Ishikawa (cell line): ENCODE measurements at regions not wholly inside any gene's neighbourhood (a gene's known extent, or its start where the extent isn't known, plus 50 kb on each side); places are given as distances from the start of the nearest gene placed in this dataset.
A peak's percentile ranks its signal among the peaks of the same experiment; 100 is the strongest.

Source experiments
- CEBPB ChIP-seq: IDR thresholded peaks from 2 replicates; pipeline ENCODE4 v1.6.1; 2012
- CREB1 ChIP-seq: IDR thresholded peaks from 2 replicates; pipeline ENCODE4 v1.6.1; 2012; ENCODE audit warnings: low read depth
- EGR1 ChIP-seq: IDR thresholded peaks from 2 replicates; pipeline ENCODE4 v1.6.1; 2012
- EP300 ChIP-seq: IDR thresholded peaks from 2 replicates; pipeline ENCODE4 v1.6.1; 2012; ENCODE audit warnings: borderline replicate concordance
- FOXM1 ChIP-seq: IDR thresholded peaks from 2 replicates; pipeline ENCODE4 v1.6.1; 2012; ENCODE audit warnings: low read depth, borderline replicate concordance
- MAX ChIP-seq: IDR thresholded peaks from 2 replicates; pipeline ENCODE4 v1.6.1; 2012
- NFIC ChIP-seq: IDR thresholded peaks from 2 replicates; pipeline ENCODE4 v1.6.1; 2012
- RAD21 ChIP-seq: IDR thresholded peaks from 2 replicates; pipeline ENCODE4 v1.6.1; 2012; ENCODE audit warnings: low read depth
- REST ChIP-seq: IDR thresholded peaks from 2 replicates; pipeline ENCODE4 v1.6.1; 2012; ENCODE audit warnings: low read depth, mild to moderate bottlenecking
- TAF1 ChIP-seq: IDR thresholded peaks from 2 replicates; pipeline ENCODE4 v1.6.1; 2012; ENCODE audit warnings: low read depth, mild to moderate bottlenecking
- TCF12 ChIP-seq: IDR thresholded peaks from 2 replicates; pipeline ENCODE4 v1.6.1; 2012; ENCODE audit warnings: low read depth
- TEAD4 ChIP-seq: IDR thresholded peaks from 2 replicates; pipeline ENCODE4 v1.6.1; 2012
- USF1 ChIP-seq: IDR thresholded peaks from 2 replicates; pipeline ENCODE4 v1.6.1; 2012
- YY1 ChIP-seq: IDR thresholded peaks from 2 replicates; pipeline ENCODE4 v1.6.1; 2012; ENCODE audit warnings: low read depth
- ZBTB7A ChIP-seq: IDR thresholded peaks from 2 replicates; pipeline ENCODE4 v1.6.1; 2012; ENCODE audit warnings: low read depth

- TF ChIP-seq REST: no peak
- TF ChIP-seq MAX: no peak
- no peak for TF ChIP-seq EGR1
- no peak for TF ChIP-seq TEAD4
- no peak for TF ChIP-seq CEBPB
- no peak for TF ChIP-seq ZBTB7A
- TF ChIP-seq USF1: no peak
- no peak for TF ChIP-seq TCF12
- TF ChIP-seq FOXM1: no peak
- no peak for TF ChIP-seq CREB1
- TF ChIP-seq YY1: no peak
- TF ChIP-seq NFIC: no peak
- TF ChIP-seq RAD21: no peak
- no peak for TF ChIP-seq EP300
- TF ChIP-seq TAF1: no peak
These were observed 77.0 kb upstream of the ZSWIM6 start for GRCh38 chr5:61254969-61255555.

GRCh38 chr5:61256474-61256873 lies 75.6 kb upstream of the ZSWIM6 start:
- TF ChIP-seq USF1 (peak; percentile 72), NFIC (peak; percentile 85), FOXM1 (no peak)

GRCh38 chr5:61257421-61257820 lies 74.6 kb upstream of the ZSWIM6 start:
- TF ChIP-seq USF1 (no peak), EP300 (no peak), FOXM1 (no peak), REST (no peak), RAD21 (no peak), YY1 (no peak), TAF1 (no peak), TEAD4 (no peak), CEBPB (no peak), CREB1 (no peak), MAX (no peak), NFIC (no peak), EGR1 (no peak), ZBTB7A (no peak), TCF12 (no peak)

- TF ChIP-seq TEAD4 (no peak), USF1 (no peak), YY1 (no peak), FOXM1 (no peak), EGR1 (no peak), TAF1 (no peak), CEBPB (no peak), ZBTB7A (no peak), RAD21 (no peak), CREB1 (no peak), MAX (no peak)
These were observed 70.9 kb upstream of the ZSWIM6 start for GRCh38 chr5:61261136-61261535.

- TF ChIP-seq NFIC: no peak
- TF ChIP-seq ZBTB7A: no peak
- no peak for TF ChIP-seq MAX
- TF ChIP-seq TAF1: no peak
- no peak for TF ChIP-seq FOXM1
- no peak for TF ChIP-seq CEBPB
- TF ChIP-seq RAD21: no peak
- TF ChIP-seq CREB1: no peak
- TF ChIP-seq REST: no peak
- TF ChIP-seq TCF12: no peak
- TF ChIP-seq TEAD4: no peak
- TF ChIP-seq EGR1: no peak
- TF ChIP-seq YY1: no peak
- no peak for TF ChIP-seq EP300
- TF ChIP-seq USF1: no peak
These were observed 70.0 kb upstream of the ZSWIM6 start for GRCh38 chr5:61262080-61262479.
